Vagina (tissue), 2 donors: ENCODE measurements at regions not wholly inside any gene's neighbourhood (a gene's known extent, or its start where the extent isn't known, plus 50 kb on each side); places are given as distances from the start of the nearest gene placed in this dataset.

Experiments used
- DNase-seq, 2 donors: peaks; one replicate each; pipeline ENCODE4 v3.0.0-alpha.2; 2017; ENCODE audit errors: extremely low spot score in 2 of 2
- H3K27ac ChIP-seq: fragments of 200-600 bp; sonication (generic); one replicate; pipeline ENCODE4 v1.5.1; 2019
- H3K27me3 ChIP-seq: fragments of 200-600 bp; sonication (generic); one replicate; pipeline ENCODE4 v1.5.1; 2019
- H3K36me3 ChIP-seq, 2 donors: fragments of 200-600 bp; sonication (generic); one replicate each; pipeline ENCODE4 v1.5.1; 2017 to 2019
- H3K4me1 ChIP-seq: fragments of 200-600 bp; sonication (generic); one replicate; pipeline ENCODE4 v1.5.1; 2019
- H3K4me3 ChIP-seq, 2 donors: fragments of 200-600 bp; sonication (generic); 1 replicate in 1 of 2; 2 replicates in 1 of 2; pipeline ENCODE4 v1.5.1; 2016 to 2019
- H3K9me3 ChIP-seq: fragments of 200-600 bp; sonication (generic); one replicate; pipeline ENCODE4 v1.5.1; 2019
- CTCF ChIP-seq, 3 experiments: fragments of 450-650 bp in 2 of 3; fragments of 200-600 bp in 1 of 3; sonication (generic) in 1 of 3; IDR thresholded peaks; one replicate each; pipeline ENCODE4 v1.5.1; 2017 to 2019; ENCODE audit warnings: antibody characterized with exemption in 3 of 3, mild to moderate bottlenecking in 2 of 3, moderate library complexity in 2 of 3
- POLR2A ChIP-seq, 2 donors: fragments of 450-650 bp; IDR thresholded peaks; one replicate each; pipeline ENCODE4 v1.6.1; 2017; ENCODE audit warnings: antibody characterized with exemption in 2 of 2, mild to moderate bottlenecking in 2 of 2, moderate library complexity in 2 of 2
- POLR2AphosphoS5 ChIP-seq, 2 donors: sonication (generic); formaldehyde crosslinking; IDR thresholded peaks; one replicate each; pipeline ENCODE4 v1.9.0; 2017; ENCODE audit warnings: antibody characterized with exemption in 2 of 2, mild to moderate bottlenecking in 2 of 2, low read depth in 1 of 2; ENCODE audit not compliant: insufficient read depth in 1 of 2
- intact Hi-C: fragments of 100-400 bp; cut with DNase I; formaldehyde crosslinking; loops from one replicate; pipeline ENCODE4 v1.15.1; 2023

DNA sequence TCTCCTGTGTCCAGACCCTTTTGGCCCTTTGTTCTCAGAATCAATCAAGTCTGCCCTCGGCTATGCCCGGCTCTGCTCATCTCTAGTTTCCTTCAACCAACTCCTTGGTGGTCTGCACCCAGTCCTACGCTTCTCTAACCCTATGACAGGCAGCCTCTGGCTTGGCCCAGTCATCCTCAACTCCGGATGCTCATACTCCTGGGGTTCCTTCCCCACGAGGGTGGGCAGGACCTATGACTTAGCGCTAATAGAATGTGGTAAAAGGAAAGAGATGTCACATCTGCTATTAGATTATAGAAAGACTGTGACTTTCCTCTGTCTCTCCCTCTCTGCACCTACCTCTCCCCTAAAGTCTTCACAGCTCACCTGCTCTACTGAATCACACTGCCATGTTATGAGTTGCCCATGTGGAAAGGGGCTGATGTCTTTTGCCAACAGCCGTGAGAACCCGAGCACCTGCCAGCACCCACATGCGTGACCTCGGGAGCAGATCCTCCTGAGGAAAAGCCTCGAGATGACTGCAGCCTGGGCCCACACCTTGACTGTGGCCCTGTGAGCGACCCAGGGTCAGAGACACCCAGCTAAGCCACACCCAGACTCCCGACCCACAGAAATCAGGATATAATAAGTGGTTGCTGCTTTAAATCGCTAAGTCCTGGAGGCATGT lies 334.9 kb downstream of the GADD45G start:
- no peaks in the 10 kb centered on the region for H3K36me3 ChIP-seq
- no peak overlapping the region for H3K4me3 ChIP-seq
- H3K9me3 ChIP-seq, result no peaks in the 10 kb centered on the region
- intact Hi-C loops, result no loop called here
- no peak for TF ChIP-seq CTCF (IDR thresholded peaks at IDR 0.05)
- TF ChIP-seq POLR2A (IDR thresholded peaks at IDR 0.05), result no peak
- no peak for TF ChIP-seq POLR2AphosphoS5 (IDR thresholded peaks at IDR 0.05; ENCODE audit: insufficient read depth in 1 of 2, low read depth in 1 of 2)
- H3K4me1 ChIP-seq, result peaks cover 59% of the 10 kb centered on the region
- no peak for DNase-seq
- no peaks in the 10 kb centered on the region for H3K27me3 ChIP-seq
- peak overlapping the region; percentile 2 for H3K27ac ChIP-seq

DNA sequence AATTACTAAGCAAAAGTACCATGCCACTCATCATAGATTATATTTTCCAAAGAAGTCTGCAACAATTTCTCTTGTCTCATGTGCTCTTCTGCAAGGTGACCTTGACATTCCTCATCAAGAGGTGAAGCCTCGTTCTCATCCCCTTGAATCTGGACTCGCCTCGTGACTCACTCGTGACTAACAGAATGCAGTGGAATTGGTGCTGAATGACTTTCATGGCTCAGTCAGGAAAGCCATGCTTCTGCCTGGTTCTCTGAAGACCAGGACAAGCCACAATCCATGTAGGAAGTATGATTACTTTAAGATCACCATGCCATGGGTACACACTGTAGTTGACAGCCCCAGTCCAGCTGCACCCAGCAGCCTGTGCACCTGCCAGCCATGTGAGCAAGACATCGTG lies 335.8 kb downstream of the GADD45G start:
- Histone ChIP-seq H3K36me3 (no peaks in the 10 kb centered on the region), H3K9me3 (no peaks in the 10 kb centered on the region), H3K4me3 (no peak overlapping the region), H3K4me1 (peaks cover 51% of the 10 kb centered on the region), H3K27ac (peak overlapping the region; percentile 69), H3K27me3 (no peaks in the 10 kb centered on the region)
- TF ChIP-seq CTCF (IDR thresholded peaks at IDR 0.05) (no peak), POLR2A (IDR thresholded peaks at IDR 0.05) (no peak), POLR2AphosphoS5 (IDR thresholded peaks at IDR 0.05; ENCODE audit: insufficient read depth in 1 of 2, low read depth in 1 of 2) (no peak)
- DNase-seq, result no peak
- intact Hi-C loops, result no loop called here

DNA sequence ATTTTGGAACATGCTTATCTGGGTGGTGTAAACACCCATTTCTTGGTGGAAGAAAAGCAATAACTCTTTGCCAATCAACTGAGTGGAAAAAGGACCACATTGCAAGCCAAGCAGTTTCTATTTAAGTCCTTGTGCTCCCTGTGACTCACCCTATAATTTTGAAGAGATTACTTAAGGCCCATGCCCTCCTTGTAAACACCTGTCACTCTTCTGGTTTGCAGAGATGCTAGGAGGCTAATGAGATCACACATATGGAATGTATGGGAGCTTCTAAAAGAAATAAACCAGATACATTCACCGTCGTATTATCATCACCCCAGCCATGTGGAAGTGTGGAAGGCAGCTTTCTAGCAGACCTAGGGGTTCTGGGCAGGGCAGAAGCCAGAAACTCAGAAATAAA lies 337.1 kb downstream of the GADD45G start:
- Histone ChIP-seq H3K27me3 (no peaks in the 10 kb centered on the region), H3K4me3 (no peak overlapping the region), H3K27ac (peak overlapping the region; percentile 69), H3K36me3 (no peaks in the 10 kb centered on the region), H3K4me1 (peaks cover 40% of the 10 kb centered on the region), H3K9me3 (no peaks in the 10 kb centered on the region)
- intact Hi-C loops, result no loop called here
- DNase-seq, result no peak
- no peak for TF ChIP-seq CTCF (IDR thresholded peaks at IDR 0.05)
- TF ChIP-seq POLR2AphosphoS5 (IDR thresholded peaks at IDR 0.05; ENCODE audit: insufficient read depth in 1 of 2, low read depth in 1 of 2), result peak in 1 of 2 donors; percentile 92

GRCh38 chr9:89942643-89943042 lies 337.8 kb downstream of the GADD45G start:
- Histone ChIP-seq H3K36me3 (no peaks in the 10 kb centered on the region), H3K27ac (peak overlapping the region; percentile 69), H3K4me1 (peaks cover 39% of the 10 kb centered on the region), H3K27me3 (no peaks in the 10 kb centered on the region), H3K9me3 (no peaks in the 10 kb centered on the region), H3K4me3 (no peak overlapping the region)
- DNase-seq, result no peak
- no peak for TF ChIP-seq CTCF (IDR thresholded peaks at IDR 0.05)
- TF ChIP-seq POLR2AphosphoS5 (IDR thresholded peaks at IDR 0.05; ENCODE audit: insufficient read depth in 1 of 2, low read depth in 1 of 2), result no peak
- TF ChIP-seq POLR2A (IDR thresholded peaks at IDR 0.05), result no peak
- intact Hi-C loops, result no loop called here

DNA sequence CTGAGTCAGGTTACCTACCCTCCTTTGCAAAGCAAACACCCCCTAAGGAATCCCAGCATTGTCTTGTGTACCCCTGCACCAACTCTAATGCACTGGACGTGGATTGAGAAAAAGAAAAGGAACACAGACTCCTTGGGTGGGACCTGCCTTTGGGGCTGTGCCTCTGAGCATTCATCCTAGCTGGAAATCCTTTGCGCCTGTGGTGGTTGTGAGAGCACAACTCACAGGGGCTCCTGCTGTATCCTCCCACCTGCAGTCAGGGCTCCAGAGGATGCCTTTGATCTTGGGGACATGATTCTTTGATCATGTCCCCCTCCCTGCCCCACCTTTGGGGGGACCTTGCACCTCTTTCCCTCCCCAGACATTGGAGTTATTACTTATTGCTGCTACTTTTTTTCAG lies 338.5 kb downstream of the GADD45G start:
- no peak overlapping the region for H3K27ac ChIP-seq
- H3K27me3 ChIP-seq, result no peaks in the 10 kb centered on the region
- H3K9me3 ChIP-seq, result no peaks in the 10 kb centered on the region
- TF ChIP-seq POLR2AphosphoS5 (IDR thresholded peaks at IDR 0.05; ENCODE audit: insufficient read depth in 1 of 2, low read depth in 1 of 2), result no peak
- TF ChIP-seq CTCF (IDR thresholded peaks at IDR 0.05), result no peak
- no peak for TF ChIP-seq POLR2A (IDR thresholded peaks at IDR 0.05)
- H3K4me3 ChIP-seq, result no peak overlapping the region
- no peak for DNase-seq
- H3K36me3 ChIP-seq, result no peaks in the 10 kb centered on the region
- intact Hi-C loops, result no loop called here
- peaks cover 39% of the 10 kb centered on the region for H3K4me1 ChIP-seq
